Nephron progenitor cell (in vitro differentiated cells): ENCODE measurements at regions not wholly inside any gene's neighbourhood (a gene's known extent, or its start where the extent isn't known, plus 50 kb on each side); places are given as distances from the start of the nearest gene placed in this dataset.

Source experiments
- DNase-seq: peaks from one replicate; pipeline ENCODE4 v3.0.0; 2021
- H3K27ac Mint-ChIP-seq: 2 replicates; pipeline ENCODE4 v1.8.0; 2021; ENCODE audit warnings: mild to moderate bottlenecking, moderate library complexity, mixed read lengths
- H3K27me3 Mint-ChIP-seq: 2 replicates; pipeline ENCODE4 v1.8.0; 2021; ENCODE audit warnings: mild to moderate bottlenecking, low read depth, mixed read lengths; ENCODE audit not compliant: poor library complexity
- H3K36me3 Mint-ChIP-seq: 2 replicates; pipeline ENCODE4 v1.8.0; 2021; ENCODE audit warnings: low read depth, mixed read lengths
- H3K4me1 Mint-ChIP-seq: 2 replicates; pipeline ENCODE4 v1.8.0; 2021; ENCODE audit warnings: mixed read lengths
- H3K4me3 Mint-ChIP-seq: 2 replicates; pipeline ENCODE4 v1.8.0; 2021; ENCODE audit warnings: mild to moderate bottlenecking, moderate library complexity, mixed read lengths
- H3K9me3 Mint-ChIP-seq: 2 replicates; pipeline ENCODE4 v1.8.0; 2021; ENCODE audit warnings: mild to moderate bottlenecking, moderate library complexity, mixed read lengths
- CTCF ChIP-seq: fragments of 200-600 bp; sonication (generic); IDR thresholded peaks from 2 replicates; pipeline ENCODE4 v1.5.0; 2021; ENCODE audit warnings: antibody characterized with exemption

GRCh38 chr2:204289066-204289465, 256.2 kb upstream of the PARD3B start:
- no peaks in the 10 kb centered on the region for H3K36me3 Mint-ChIP-seq
- TF ChIP-seq CTCF = no peak
- H3K27ac Mint-ChIP-seq = no peak overlapping the region
- H3K4me1 Mint-ChIP-seq = peaks cover 8% of the 10 kb centered on the region
- peaks cover 3% of the 10 kb centered on the region for H3K27me3 Mint-ChIP-seq
- no peak overlapping the region for H3K4me3 Mint-ChIP-seq
- no peak for DNase-seq
- peaks cover 22% of the 10 kb centered on the region for H3K9me3 Mint-ChIP-seq

GRCh38 chr2:204292439-204292838, 252.8 kb upstream of the PARD3B start:
- no peak for DNase-seq
- no peak for TF ChIP-seq CTCF
- H3K4me3 Mint-ChIP-seq = no peak overlapping the region
- H3K4me1 Mint-ChIP-seq = peaks cover 14% of the 10 kb centered on the region
- H3K27me3 Mint-ChIP-seq = peaks cover 2% of the 10 kb centered on the region
- H3K27ac Mint-ChIP-seq = no peak overlapping the region
- H3K9me3 Mint-ChIP-seq = no peaks in the 10 kb centered on the region
- H3K36me3 Mint-ChIP-seq = no peaks in the 10 kb centered on the region

GRCh38 chr2:204293884-204294747, 251.2 kb upstream of the PARD3B start:
- Mint-ChIP-seq H3K27ac (no peak overlapping the region), H3K9me3 (no peaks in the 10 kb centered on the region)

GRCh38 chr2:204298404-204298803, 246.9 kb upstream of the PARD3B start:
- H3K27me3 Mint-ChIP-seq = peaks cover 4% of the 10 kb centered on the region
- DNase-seq = no peak
- no peak for TF ChIP-seq CTCF
- H3K36me3 Mint-ChIP-seq = no peaks in the 10 kb centered on the region
- H3K4me1 Mint-ChIP-seq = peaks cover 15% of the 10 kb centered on the region
- no peak overlapping the region for H3K27ac Mint-ChIP-seq
- H3K4me3 Mint-ChIP-seq = no peak overlapping the region
- no peaks in the 10 kb centered on the region for H3K9me3 Mint-ChIP-seq

More at GRCh38 chr2:204293884-204294747, 251.2 kb upstream of the PARD3B start:
- peaks cover 4% of the 10 kb centered on the region for H3K27me3 Mint-ChIP-seq
- no peak for DNase-seq
- no peak for TF ChIP-seq CTCF
- H3K36me3 Mint-ChIP-seq = no peaks in the 10 kb centered on the region
- no peak overlapping the region for H3K4me3 Mint-ChIP-seq
- peaks cover 14% of the 10 kb centered on the region for H3K4me1 Mint-ChIP-seq

- H3K4me3 Mint-ChIP-seq = no peak overlapping the region
- H3K27ac Mint-ChIP-seq = no peak overlapping the region
- TF ChIP-seq CTCF = no peak
- no peaks in the 10 kb centered on the region for H3K9me3 Mint-ChIP-seq
- DNase-seq = no peak
- H3K27me3 Mint-ChIP-seq = peaks cover 4% of the 10 kb centered on the region
- peaks cover 19% of the 10 kb centered on the region for H3K4me1 Mint-ChIP-seq
- H3K36me3 Mint-ChIP-seq = no peaks in the 10 kb centered on the region
These were observed 245.5 kb upstream of the PARD3B start for GRCh38 chr2:204299766-204300165.

- no peak overlapping the region for H3K4me3 Mint-ChIP-seq
- H3K4me1 Mint-ChIP-seq = peaks cover 34% of the 10 kb centered on the region
- TF ChIP-seq CTCF = no peak
- peak overlapping the region; percentile 82 for H3K27ac Mint-ChIP-seq
- no peaks in the 10 kb centered on the region for H3K36me3 Mint-ChIP-seq
- peaks cover 7% of the 10 kb centered on the region for H3K27me3 Mint-ChIP-seq
- no peak for DNase-seq
- peaks cover 10% of the 10 kb centered on the region for H3K9me3 Mint-ChIP-seq
These were observed 238.6 kb upstream of the PARD3B start for GRCh38 chr2:204306667-204307066.
